Prostate gland (tissue), 2 donors: ENCODE measurements at regions not wholly inside any gene's neighbourhood (a gene's known extent, or its start where the extent isn't known, plus 50 kb on each side); places are given as distances from the start of the nearest gene placed in this dataset.

Experiments used
- CTCF ChIP-seq, 4 experiments: fragments of 200-600 bp in 2 of 4; fragments of 450-650 bp in 2 of 4; sonication (generic) in 2 of 4; IDR thresholded peaks; 1 replicate in 3 of 4; 2 replicates in 1 of 4; pipeline ENCODE4 v1.5.1; 2016 to 2019; ENCODE audit warnings: antibody characterized with exemption in 4 of 4, mild to moderate bottlenecking in 2 of 4, moderate library complexity in 2 of 4
- POLR2A ChIP-seq: fragments of 450-650 bp; IDR thresholded peaks from one replicate; pipeline ENCODE4 v1.6.1; 2016; ENCODE audit warnings: antibody characterized with exemption, mild to moderate bottlenecking
- POLR2AphosphoS5 ChIP-seq: sonication (generic); formaldehyde crosslinking; IDR thresholded peaks from one replicate; pipeline ENCODE4 v1.6.1; 2017; ENCODE audit warnings: antibody characterized with exemption

- TF ChIP-seq CTCF (IDR thresholded peaks at IDR 0.05): no peak
- no peak for TF ChIP-seq POLR2A
- TF ChIP-seq POLR2AphosphoS5: no peak
These were observed 474.4 kb downstream of the RAPGEF2 start for GRCh38 chr4:159577241-159577640.
